Stimulated activated CD8-positive, alpha-beta memory T cell treated with anti-CD3 and anti-CD28 coated beads, Interleukin-4, amount 100 ng/mL, for 24 hours (primary cell): ENCODE measurements at regions not wholly inside any gene's neighbourhood (a gene's known extent, or its start where the extent isn't known, plus 50 kb on each side); places are given as distances from the start of the nearest gene placed in this dataset.
"Not testable (repeated sequence)": the region's sequence is repeated elsewhere in the genome, so short reads cannot be mapped to it uniquely, and the experiment has no call there.

Source experiments
- DNase-seq: peaks from one replicate; pipeline ENCODE4 v3.0.0-alpha.2; 2020; ENCODE audit warnings: low read depth

- no peak for DNase-seq
Measured at GRCh38 chr5:163885117-163885516, 379.7 kb downstream of the MAT2B start.

- DNase-seq = no peak
Measured at GRCh38 chr5:163887854-163888253, 382.4 kb downstream of the MAT2B start.

- no peak for DNase-seq
Measured at GRCh38 chr5:163888366-163888765, 382.9 kb downstream of the MAT2B start.

GRCh38 chr5:163889369-163889768 is 383.9 kb downstream of the MAT2B start:
- DNase-seq = no peak

- no peak for DNase-seq
Measured at GRCh38 chr5:163890261-163890660, 384.8 kb downstream of the MAT2B start.

- DNase-seq = no peak
Measured at GRCh38 chr5:163893281-163893680, 387.9 kb downstream of the MAT2B start.

- no peak for DNase-seq
Measured at GRCh38 chr5:163894645-163895044, 389.2 kb downstream of the MAT2B start.

GRCh38 chr5:163898873-163899272 is 393.5 kb downstream of the MAT2B start:
- no peak for DNase-seq

- not testable (repeated sequence) for DNase-seq
Measured at GRCh38 chr5:163907783-163908182, 402.4 kb downstream of the MAT2B start.

GRCh38 chr5:163908253-163908652 is 402.8 kb downstream of the MAT2B start:
- DNase-seq = no peak

GRCh38 chr5:163910226-163910625 is 404.8 kb downstream of the MAT2B start:
- DNase-seq = no peak

GRCh38 chr5:163912046-163912445 is 406.6 kb downstream of the MAT2B start:
- no peak for DNase-seq

GRCh38 chr5:163913548-163913947 is 408.1 kb downstream of the MAT2B start:
- no peak for DNase-seq

GRCh38 chr5:163914910-163915309 is 409.5 kb downstream of the MAT2B start:
- no peak for DNase-seq

- DNase-seq = no peak
Measured at GRCh38 chr5:163915481-163915961, 410.1 kb downstream of the MAT2B start.

GRCh38 chr5:163916376-163916775 is 411.0 kb downstream of the MAT2B start:
- no peak for DNase-seq

GRCh38 chr5:163916861-163917260 is 411.4 kb downstream of the MAT2B start:
- DNase-seq = no peak

GRCh38 chr5:163917747-163918146 is 412.3 kb downstream of the MAT2B start:
- DNase-seq = no peak

- not testable (repeated sequence) for DNase-seq
Measured at GRCh38 chr5:163934990-163935389, 429.6 kb downstream of the MAT2B start.

- DNase-seq = no peak
Measured at GRCh38 chr5:163938595-163938994, 433.2 kb downstream of the MAT2B start.

- DNase-seq = no peak
Measured at GRCh38 chr5:163941079-163941478, 435.7 kb downstream of the MAT2B start.

- no peak for DNase-seq
Measured at GRCh38 chr5:163943546-163943945, 438.1 kb downstream of the MAT2B start.

- DNase-seq = no peak
Measured at GRCh38 chr5:163944738-163945137, 439.3 kb downstream of the MAT2B start.

- DNase-seq = no peak
Measured at GRCh38 chr5:163947848-163948666, 442.6 kb downstream of the MAT2B start.
